ENCODE measurements at regions not wholly inside any gene's neighbourhood (a gene's known extent, or its start where the extent isn't known, plus 50 kb on each side); places are given as distances from the start of the nearest gene placed in this dataset.
A peak's percentile ranks its signal among the peaks of the same experiment; 100 is the strongest.
"Not testable (repeated sequence)": the region's sequence is repeated elsewhere in the genome, so short reads cannot be mapped to it uniquely, and the experiment has no call there.

DNA sequence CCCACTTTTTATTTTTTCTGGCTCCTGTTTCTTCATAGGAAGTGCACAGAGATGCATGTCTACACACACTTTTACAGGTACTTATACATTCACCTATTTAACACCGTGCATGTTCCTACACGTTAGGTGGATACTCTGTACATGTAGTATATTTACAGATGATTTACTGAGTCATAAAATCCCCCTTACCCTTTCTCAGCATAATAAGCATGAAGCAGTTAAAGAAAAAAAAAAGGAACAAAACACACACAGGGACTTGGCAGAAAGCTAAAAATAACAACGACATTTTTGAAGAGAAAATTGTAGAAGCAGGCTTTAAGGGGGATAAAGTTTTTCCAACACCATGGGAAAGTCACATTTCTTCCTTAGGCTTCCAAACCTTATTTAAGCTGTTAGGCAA is 96.4 kb upstream of the IQCM start:
- DNase-seq (ENCODE audit: low read depth), result no peak
- Histone ChIP-seq H3K36me3 (ENCODE audit: control insufficient read depth, insufficient read depth, low read length) (no peaks in the 10 kb centered on the region), H3K27me3 (ENCODE audit: control insufficient read depth, insufficient read depth, low read length) (no peaks in the 10 kb centered on the region), H3K4me3 (ENCODE audit: low read depth, low read length) (no peak overlapping the region)
- TF ChIP-seq, protein P1, sequence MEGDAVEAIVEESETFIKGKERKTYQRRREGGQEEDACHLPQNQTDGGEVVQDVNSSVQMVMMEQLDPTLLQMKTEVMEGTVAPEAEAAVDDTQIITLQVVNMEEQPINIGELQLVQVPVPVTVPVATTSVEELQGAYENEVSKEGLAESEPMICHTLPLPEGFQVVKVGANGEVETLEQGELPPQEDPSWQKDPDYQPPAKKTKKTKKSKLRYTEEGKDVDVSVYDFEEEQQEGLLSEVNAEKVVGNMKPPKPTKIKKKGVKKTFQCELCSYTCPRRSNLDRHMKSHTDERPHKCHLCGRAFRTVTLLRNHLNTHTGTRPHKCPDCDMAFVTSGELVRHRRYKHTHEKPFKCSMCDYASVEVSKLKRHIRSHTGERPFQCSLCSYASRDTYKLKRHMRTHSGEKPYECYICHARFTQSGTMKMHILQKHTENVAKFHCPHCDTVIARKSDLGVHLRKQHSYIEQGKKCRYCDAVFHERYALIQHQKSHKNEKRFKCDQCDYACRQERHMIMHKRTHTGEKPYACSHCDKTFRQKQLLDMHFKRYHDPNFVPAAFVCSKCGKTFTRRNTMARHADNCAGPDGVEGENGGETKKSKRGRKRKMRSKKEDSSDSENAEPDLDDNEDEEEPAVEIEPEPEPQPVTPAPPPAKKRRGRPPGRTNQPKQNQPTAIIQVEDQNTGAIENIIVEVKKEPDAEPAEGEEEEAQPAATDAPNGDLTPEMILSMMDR (IDR thresholded peaks at IDR 0.05; ENCODE audit: insufficient read depth, low read length, poor library complexity, severe bottlenecking), result no peak

DNA sequence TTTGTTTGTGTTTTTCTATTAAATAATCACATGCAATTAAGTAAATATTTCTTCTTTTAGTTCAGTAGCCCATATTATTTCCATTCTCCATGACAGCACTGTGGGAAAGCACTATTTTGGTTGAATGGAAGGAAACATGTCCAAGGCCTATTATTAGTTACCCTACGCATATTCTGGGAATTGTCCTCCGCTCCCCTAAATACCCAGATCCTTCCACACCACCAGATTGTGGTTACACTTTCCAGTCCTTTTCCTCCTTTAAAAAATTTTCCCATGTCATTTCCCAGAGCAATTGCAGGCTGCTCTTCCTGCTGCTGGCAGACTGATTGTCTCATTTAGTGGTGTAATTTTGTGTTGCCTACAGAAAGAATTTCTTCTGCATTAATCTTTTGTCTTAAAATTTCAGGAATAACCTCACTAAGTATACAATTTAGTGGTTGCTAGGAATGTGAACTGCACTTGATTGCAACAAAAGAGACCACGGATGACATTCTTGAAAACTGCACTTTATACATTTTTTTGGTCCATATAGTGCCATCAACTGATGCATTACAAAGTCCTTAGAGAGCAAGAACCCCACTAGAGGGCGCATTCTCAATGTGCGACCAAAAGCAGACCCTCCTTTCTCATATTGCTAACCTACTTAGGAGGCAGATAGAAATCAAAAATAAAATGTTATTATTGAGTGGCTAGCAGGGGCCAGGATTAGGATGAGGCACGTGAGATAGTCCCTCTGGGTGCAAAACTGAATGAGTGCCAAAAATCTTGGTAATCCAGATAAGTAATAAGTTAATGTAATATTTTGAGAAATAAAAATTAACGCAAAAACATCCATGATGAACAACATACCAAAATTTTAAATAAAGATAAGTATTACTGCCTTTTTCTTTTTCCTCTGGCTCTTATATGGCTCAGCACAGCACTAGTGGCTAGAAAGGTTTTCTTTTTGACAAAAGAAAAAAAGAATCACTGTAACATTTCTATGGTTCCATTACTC is 98.8 kb upstream of the IQCM start:
- Histone ChIP-seq H3K4me3 (ENCODE audit: low read depth, low read length) (no peak overlapping the region), H3K36me3 (ENCODE audit: control insufficient read depth, insufficient read depth, low read length) (no peaks in the 10 kb centered on the region), H3K27me3 (ENCODE audit: control insufficient read depth, insufficient read depth, low read length) (no peaks in the 10 kb centered on the region)
- TF ChIP-seq, protein P1 (IDR thresholded peaks at IDR 0.05; ENCODE audit: insufficient read depth, low read length, poor library complexity, severe bottlenecking), result peak; percentile 79
- no peak for DNase-seq (ENCODE audit: low read depth)

DNA sequence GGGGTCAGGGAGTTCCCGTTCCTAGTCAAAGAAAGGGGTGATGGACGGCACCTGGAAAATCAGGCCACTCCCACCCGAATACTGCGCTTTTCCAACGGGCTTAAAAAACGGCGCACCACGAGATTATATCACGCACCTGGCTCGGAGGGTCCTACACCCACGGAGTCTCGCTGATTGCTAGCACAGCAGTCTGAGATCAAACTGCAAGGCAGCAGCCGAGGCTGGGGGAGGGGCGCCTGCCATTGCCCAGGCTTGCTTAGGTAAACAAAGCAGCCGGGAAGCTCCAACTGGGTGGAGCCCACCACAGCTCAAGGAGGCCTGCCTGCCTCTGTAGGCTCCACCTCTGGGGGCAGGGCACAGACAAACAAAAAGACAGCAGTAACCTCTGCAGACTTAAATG is 100.1 kb upstream of the IQCM start:
- not testable (repeated sequence) for H3K36me3 ChIP-seq (ENCODE audit: control insufficient read depth, insufficient read depth, low read length); H3K4me3 ChIP-seq (ENCODE audit: low read depth, low read length); H3K27me3 ChIP-seq (ENCODE audit: control insufficient read depth, insufficient read depth, low read length); DNase-seq (ENCODE audit: low read depth)

DNA sequence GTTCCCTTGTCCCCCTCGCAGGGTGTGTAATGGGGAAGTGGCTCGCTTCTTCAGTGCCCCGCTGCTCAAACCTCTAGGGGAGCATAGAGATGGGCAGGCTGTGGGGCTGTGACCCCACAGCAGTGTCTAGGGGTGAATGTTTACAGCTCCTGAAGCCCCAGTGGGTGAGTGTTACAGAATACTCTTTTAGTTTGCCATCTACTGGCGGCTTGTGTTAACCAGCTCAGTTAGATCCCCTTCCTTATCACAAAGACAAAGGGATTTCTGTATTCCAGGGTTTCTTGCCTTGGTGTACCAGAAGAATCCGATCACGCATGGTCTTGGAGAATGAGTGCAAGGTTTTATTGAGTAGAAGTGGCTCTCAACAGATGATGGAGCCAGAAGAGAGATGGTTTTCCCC is 108.1 kb upstream of the IQCM start:
- H3K36me3 ChIP-seq (ENCODE audit: control insufficient read depth, insufficient read depth, low read length), result no peaks in the 10 kb centered on the region
- no peaks in the 10 kb centered on the region for H3K27me3 ChIP-seq (ENCODE audit: control insufficient read depth, insufficient read depth, low read length)
- H3K4me3 ChIP-seq (ENCODE audit: low read depth, low read length), result no peak overlapping the region
- no peak for DNase-seq (ENCODE audit: low read depth)
- TF ChIP-seq, protein P1 (IDR thresholded peaks at IDR 0.05; ENCODE audit: insufficient read depth, low read length, poor library complexity, severe bottlenecking), result no peak

DNA sequence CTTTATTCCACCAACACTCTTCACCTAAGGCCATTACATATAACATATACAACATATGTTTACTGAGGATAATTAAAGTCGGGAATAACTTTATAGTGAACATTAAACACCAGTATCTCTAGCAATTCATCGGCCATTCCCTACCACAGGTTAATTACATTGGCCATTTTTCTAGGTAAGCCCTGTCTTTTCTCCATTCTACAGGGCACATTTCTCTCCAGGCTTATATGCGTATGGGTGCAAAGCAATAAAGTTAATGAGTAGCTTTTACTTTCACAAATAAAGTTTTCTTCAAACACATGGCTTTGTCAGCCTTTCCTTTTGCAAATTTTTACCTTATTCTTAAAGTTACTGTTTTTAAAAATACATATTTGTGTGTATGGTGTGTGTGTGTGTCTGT is 111.9 kb upstream of the IQCM start:
- DNase-seq (ENCODE audit: low read depth), result no peak
- H3K4me3 ChIP-seq (ENCODE audit: low read depth, low read length), result no peak overlapping the region
- no peaks in the 10 kb centered on the region for H3K27me3 ChIP-seq (ENCODE audit: control insufficient read depth, insufficient read depth, low read length)
- H3K36me3 ChIP-seq (ENCODE audit: control insufficient read depth, insufficient read depth, low read length), result no peaks in the 10 kb centered on the region
- TF ChIP-seq, protein P1 (IDR thresholded peaks at IDR 0.05; ENCODE audit: insufficient read depth, low read length, poor library complexity, severe bottlenecking), result no peak

DNA sequence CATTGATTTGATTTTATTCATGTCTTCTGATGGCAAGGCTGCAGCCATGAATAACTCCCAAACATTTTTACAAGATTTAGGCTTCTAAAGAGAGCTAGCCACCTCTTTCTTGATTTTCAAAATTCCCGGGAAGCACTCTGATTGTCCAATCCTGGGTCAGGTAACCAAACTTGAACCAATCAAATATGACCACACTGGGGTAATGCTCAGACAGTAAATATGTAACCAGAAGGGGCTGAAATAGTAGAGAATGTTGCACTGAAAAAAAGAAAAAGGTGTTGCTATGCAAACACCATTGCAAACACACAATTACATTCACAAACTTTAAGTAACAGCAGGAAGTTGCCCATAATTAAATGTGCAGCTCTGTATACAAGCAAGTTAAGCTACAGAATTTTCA is 112.9 kb upstream of the IQCM start:
- no peak for DNase-seq (ENCODE audit: low read depth)
- no peaks in the 10 kb centered on the region for H3K27me3 ChIP-seq (ENCODE audit: control insufficient read depth, insufficient read depth, low read length)
- no peaks in the 10 kb centered on the region for H3K36me3 ChIP-seq (ENCODE audit: control insufficient read depth, insufficient read depth, low read length)
- TF ChIP-seq, protein P1 (IDR thresholded peaks at IDR 0.05; ENCODE audit: insufficient read depth, low read length, poor library complexity, severe bottlenecking), result no peak
- no peak overlapping the region for H3K4me3 ChIP-seq (ENCODE audit: low read depth, low read length)

Measured in kidney epithelial cell (primary cell).